A673 (cell line): ENCODE measurements at regions not wholly inside any gene's neighbourhood (a gene's known extent, or its start where the extent isn't known, plus 50 kb on each side); places are given as distances from the start of the nearest gene placed in this dataset.

Source experiments
- BruUV-seq: library from RNA; stranded (reverse); fragments of 400-500 nt; replicated peaks from 2 replicates; lab custom pipeline; 2021; lab: Mats Ljungman, UMichigan
- CTCF ChIA-PET: fragments of 300-600 bp; sonication (Branson Sonifier 250); formaldehyde crosslinking; loops from one replicate; lab custom pipeline; 2022; ENCODE audit warnings: antibody characterized with exemption; lab: Charles Lee
- POLR2A ChIA-PET: fragments of 300-600 bp; sonication (Branson Sonifier 250); formaldehyde crosslinking; loops from one replicate; lab custom pipeline; 2022; ENCODE audit warnings: antibody characterized with exemption; ENCODE audit not compliant: low non-redundant PET; lab: Charles Lee
- DNase-seq: peaks from one replicate; pipeline ENCODE4 v3.0.0-alpha.2; 2015; ENCODE audit warnings: low spot score
- H3K27ac ChIP-seq: fragments of 200-600 bp; sonication (generic); 2 replicates; pipeline ENCODE4 v1.5.1; 2016; ENCODE audit warnings: mixed run types, low read depth, mild to moderate bottlenecking, mixed read lengths, antibody characterized with exemption, low read length; ENCODE audit not compliant: poor library complexity, severe bottlenecking
- H3K27me3 ChIP-seq: fragments of 200-600 bp; sonication (generic); replicated peaks from 2 replicates; pipeline ENCODE4 v1.6.1; 2017; ENCODE audit warnings: mixed run types, low read depth, mild to moderate bottlenecking, mixed read lengths, antibody characterized with exemption, low read length; ENCODE audit not compliant: insufficient read depth, poor library complexity
- H3K36me3 ChIP-seq: fragments of 200-600 bp; sonication (generic); 2 replicates; pipeline ENCODE4 v1.6.1; 2016; ENCODE audit warnings: mixed run types, mild to moderate bottlenecking, mixed read lengths, antibody characterized with exemption, low read length; ENCODE audit not compliant: insufficient read depth, poor library complexity, severe bottlenecking
- H3K4me1 ChIP-seq: fragments of 200-600 bp; sonication (generic); 2 replicates; pipeline ENCODE4 v1.6.1; 2017; ENCODE audit warnings: mixed run types, mild to moderate bottlenecking, mixed read lengths, antibody characterized with exemption, low read length; ENCODE audit not compliant: insufficient read depth, poor library complexity, severe bottlenecking
- H3K4me3 ChIP-seq: fragments of 200-600 bp; sonication (generic); 2 replicates; pipeline ENCODE4 v1.5.1; 2016; ENCODE audit warnings: low read depth, mixed run types, mild to moderate bottlenecking, mixed read lengths, low read length; ENCODE audit not compliant: poor library complexity, severe bottlenecking
- H3K9me3 ChIP-seq: fragments of 200-600 bp; sonication (generic); 2 replicates; pipeline ENCODE4 v1.6.1; 2016; ENCODE audit warnings: mixed run types, low read depth, mild to moderate bottlenecking, mixed read lengths, antibody characterized with exemption, low read length; ENCODE audit not compliant: poor library complexity, severe bottlenecking
- CTCF ChIP-seq: fragments of 300-800, 200-600 bp; sonication (generic); conservative IDR thresholded peaks from 2 replicates; pipeline ENCODE4 v1.5.1; 2017; ENCODE audit warnings: low read depth, mild to moderate bottlenecking, antibody characterized with exemption, low read length, moderate library complexity, mixed read lengths
- EZH2 ChIP-seq: fragments of 200-600 bp; sonication (generic); IDR thresholded peaks from 2 replicates; pipeline ENCODE4 v1.6.1; 2017; ENCODE audit warnings: borderline replicate concordance, low read depth, mild to moderate bottlenecking, mixed read lengths, antibody characterized with exemption, low read length; ENCODE audit not compliant: poor library complexity, severe bottlenecking
- intact Hi-C: fragments of 100-400 bp; cut with micrococcal nuclease; formaldehyde crosslinking; loops from one replicate; pipeline ENCODE4 v1.10.0; 2022; ENCODE audit not compliant: unreplicated experiment

GRCh38 chr2:207337234-207338219 is 171.8 kb upstream of the KLF7 start:
- Histone ChIP-seq H3K9me3 (no peaks in the 10 kb centered on the region), H3K4me3 (no peak overlapping the region), H3K27ac (no peak overlapping the region), H3K36me3 (no peaks in the 10 kb centered on the region), H3K27me3 (no peaks in the 10 kb centered on the region), H3K4me1 (peaks cover 16% of the 10 kb centered on the region)
- no TSS peak for BruUV-seq
- intact Hi-C loops = no loop called here
- peak; percentile 45 for DNase-seq
- ChIA-PET POLR2A (no interaction called here), CTCF (no interaction called here)
- TF ChIP-seq EZH2 (no peak), CTCF (no peak)

- ChIA-PET CTCF (no interaction called here), POLR2A (no interaction called here)
- intact Hi-C loops = no loop called here
- Histone ChIP-seq H3K9me3 (no peaks in the 10 kb centered on the region), H3K4me1 (peaks cover 16% of the 10 kb centered on the region), H3K27ac (no peak overlapping the region), H3K4me3 (no peak overlapping the region), H3K27me3 (no peaks in the 10 kb centered on the region), H3K36me3 (no peaks in the 10 kb centered on the region)
- no TSS peak for BruUV-seq
- DNase-seq = no peak
- TF ChIP-seq CTCF (no peak), EZH2 (no peak)
These were observed 172.5 kb upstream of the KLF7 start for GRCh38 chr2:207338220-207338607.

GRCh38 chr2:207338610-207339009 is 172.9 kb upstream of the KLF7 start:
- no peaks in the 10 kb centered on the region for H3K27me3 ChIP-seq
- H3K4me3 ChIP-seq = no peak overlapping the region
- ChIA-PET POLR2A (no interaction called here), CTCF (no interaction called here)
- no peak for TF ChIP-seq EZH2
- no peak for TF ChIP-seq CTCF
- H3K36me3 ChIP-seq = no peaks in the 10 kb centered on the region
- H3K4me1 ChIP-seq = peaks cover 16% of the 10 kb centered on the region
- no TSS peak for BruUV-seq
- no peak overlapping the region for H3K27ac ChIP-seq
- no peaks in the 10 kb centered on the region for H3K9me3 ChIP-seq
- intact Hi-C loops = no loop called here
- no peak for DNase-seq
